H1 (cell line): ENCODE measurements at regions not wholly inside any gene's neighbourhood (a gene's known extent, or its start where the extent isn't known, plus 50 kb on each side); places are given as distances from the start of the nearest gene placed in this dataset.

Experiments used
- JUND ChIP-seq: IDR thresholded peaks from 2 replicates; pipeline ENCODE4 v1.6.1; 2011; ENCODE audit warnings: mild to moderate bottlenecking, improper control_type of control experiment, low read length
- MAX ChIP-seq: IDR thresholded peaks from 2 replicates; pipeline ENCODE4 v1.6.1; 2012; ENCODE audit warnings: inconsistent platforms
- POLR2A ChIP-seq, 2 experiments: IDR thresholded peaks; 1 replicate in 1 of 2; 2 replicates in 1 of 2; pipeline ENCODE4 v1.6.1; 2011; ENCODE audit warnings: low read depth in 2 of 2, low read length in 2 of 2, mild to moderate bottlenecking in 2 of 2; ENCODE audit errors: control extremely low read depth in 1 of 2
- RAD21 ChIP-seq, 2 experiments: IDR thresholded peaks in 1 of 2; conservative IDR thresholded peaks in 1 of 2; 2 replicates each; pipeline ENCODE4 v1.6.1; 2011; ENCODE audit warnings: low read depth in 2 of 2, low read length in 2 of 2, improper control_type of control experiment in 1 of 2, inconsistent platforms in 1 of 2, mild to moderate bottlenecking in 1 of 2, moderate library complexity in 1 of 2
- ZNF274 ChIP-seq: IDR thresholded peaks from 2 replicates; pipeline ENCODE4 v1.7.0; 2012; ENCODE audit warnings: low read length, borderline replicate concordance; ENCODE audit errors: extremely low read depth

GRCh38 chr14:83825843-83826242 is 1704.1 kb upstream of the FLRT2 start:
- TF ChIP-seq RAD21 (IDR thresholded peaks at IDR 0.05 in 1 of 2, conservative IDR thresholded peaks at IDR 0.05 in 1 of 2; ENCODE audit: low read depth in 2 of 2, low read length in 2 of 2) (no peak), MAX (no peak), ZNF274 (no peak), POLR2A (IDR thresholded peaks at IDR 0.05; ENCODE audit: control extremely low read depth in 1 of 2, low read depth in 2 of 2, low read length in 2 of 2) (no peak), JUND (no peak)
